HG03521 (cell line): ENCODE measurements at regions not wholly inside any gene's neighbourhood (a gene's known extent, or its start where the extent isn't known, plus 50 kb on each side); places are given as distances from the start of the nearest gene placed in this dataset.
"Not testable (repeated sequence)": the region's sequence is repeated elsewhere in the genome, so short reads cannot be mapped to it uniquely, and the experiment has no call there.

ENCODE experiments used
- ATAC-seq: cut with Tn5 transposase; IDR thresholded peaks from one replicate; pipeline ENCODE4 v1.9.1; 2021; ENCODE audit warnings: mild to moderate bottlenecking, moderate library complexity; ENCODE audit not compliant: unreplicated experiment

GRCh38 chr13:73162912-73163911, 104.4 kb downstream of the KLF5 start:
- no peak for ATAC-seq

- ATAC-seq: not testable (repeated sequence)
Observed at GRCh38 chr13:73160371-73161031, 101.7 kb downstream of the KLF5 start.

GRCh38 chr13:73158851-73159250, 100.0 kb downstream of the KLF5 start:
- ATAC-seq: no peak

- ATAC-seq: no peak
Observed at GRCh38 chr13:73157031-73157430, 98.2 kb downstream of the KLF5 start.

- ATAC-seq: no peak
Observed at GRCh38 chr13:73146707-73147106, 87.9 kb downstream of the KLF5 start.

GRCh38 chr13:73142071-73142470, 83.3 kb downstream of the KLF5 start:
- no peak for ATAC-seq

GRCh38 chr13:73141292-73141771, 82.5 kb downstream of the KLF5 start:
- ATAC-seq: no peak

- no peak for ATAC-seq
Observed at GRCh38 chr13:73140801-73141200, 82.0 kb downstream of the KLF5 start.

- ATAC-seq: no peak
Observed at GRCh38 chr13:73138638-73139491, 80.1 kb downstream of the KLF5 start.

GRCh38 chr13:73138276-73138637, 79.5 kb downstream of the KLF5 start:
- no peak for ATAC-seq

GRCh38 chr13:73136776-73137175, 78.0 kb downstream of the KLF5 start:
- ATAC-seq: no peak

- ATAC-seq: no peak
Observed at GRCh38 chr13:73133531-73133930, 74.7 kb downstream of the KLF5 start.

- ATAC-seq: no peak
Observed at GRCh38 chr13:73131247-73131646, 72.4 kb downstream of the KLF5 start.

GRCh38 chr13:73129023-73129422, 70.2 kb downstream of the KLF5 start:
- ATAC-seq: no peak
